ENCODE measurements at regions not wholly inside any gene's neighbourhood (a gene's known extent, or its start where the extent isn't known, plus 50 kb on each side); places are given as distances from the start of the nearest gene placed in this dataset.

- Histone ChIP-seq H3K27ac (no peak overlapping the region), H3K9me3 (peaks cover 0 to 7% (median under 1%) of the 10 kb centered on the region in 4 donors), H3K36me3 (no peaks in the 10 kb centered on the region), H3K27me3 (no peaks in the 10 kb centered on the region), H3K4me1 (no peaks in the 10 kb centered on the region), H3K4me3 (no peak overlapping the region)
- no peak for DNase-seq
- no peak for TF ChIP-seq POLR2A (IDR thresholded peaks at IDR 0.05)
- TF ChIP-seq EP300 (IDR thresholded peaks at IDR 0.05): no peak
- TF ChIP-seq POLR2AphosphoS5 (IDR thresholded peaks at IDR 0.05): no peak
- 54 to 74% methylated on average over 1 of the region's 1 CpG for WGBS, 2 donors
- intact Hi-C loops (cut with DNase I): no loop called here
Measured at GRCh38 chr2:185471441-185471840, 267.2 kb upstream of the FSIP2 start.

- H3K27me3 ChIP-seq: no peaks in the 10 kb centered on the region
Measured at GRCh38 chr2:185472574-185472973, 266.0 kb upstream of the FSIP2 start.

GRCh38 chr2:185473838-185474237, 264.8 kb upstream of the FSIP2 start:
- intact Hi-C loops (cut with DNase I): no loop called here
- H3K9me3 ChIP-seq: no peaks in the 10 kb centered on the region
- WGBS, 2 donors: 93 to 95% methylated on average over 8 of the region's 8 CpGs

More at GRCh38 chr2:185472574-185472973, 266.0 kb upstream of the FSIP2 start:
- Histone ChIP-seq H3K4me1 (no peaks in the 10 kb centered on the region), H3K36me3 (no peaks in the 10 kb centered on the region), H3K4me3 (no peak overlapping the region), H3K9me3 (no peaks in the 10 kb centered on the region), H3K27ac (no peak overlapping the region)
- DNase-seq: no peak
- intact Hi-C loops (cut with DNase I): no loop called here
- WGBS, 2 donors: 85 to 92% methylated on average over 5 of the region's 5 CpGs
- TF ChIP-seq POLR2AphosphoS5 (IDR thresholded peaks at IDR 0.05) (no peak), POLR2A (IDR thresholded peaks at IDR 0.05) (no peak), EP300 (IDR thresholded peaks at IDR 0.05) (no peak), CTCF (IDR thresholded peaks at IDR 0.05) (no peak)

GRCh38 chr2:185475914-185476313, 262.7 kb upstream of the FSIP2 start:
- 55 to 88% methylated on average over 1 of the region's 1 CpG for WGBS, 2 donors
- no peaks in the 10 kb centered on the region for H3K4me1 ChIP-seq
- no peaks in the 10 kb centered on the region for H3K27me3 ChIP-seq
- no peak overlapping the region for H3K4me3 ChIP-seq
- no peak for TF ChIP-seq CTCF (IDR thresholded peaks at IDR 0.05)
- TF ChIP-seq POLR2A (IDR thresholded peaks at IDR 0.05): no peak
- TF ChIP-seq POLR2AphosphoS5 (IDR thresholded peaks at IDR 0.05): no peak
- H3K27ac ChIP-seq: no peak overlapping the region
- no peak for DNase-seq
- no peaks in the 10 kb centered on the region for H3K9me3 ChIP-seq
- H3K36me3 ChIP-seq: no peaks in the 10 kb centered on the region
- intact Hi-C loops (cut with DNase I): no loop called here

More at GRCh38 chr2:185473838-185474237, 264.8 kb upstream of the FSIP2 start:
- Histone ChIP-seq H3K4me1 (no peaks in the 10 kb centered on the region), H3K36me3 (no peaks in the 10 kb centered on the region), H3K27me3 (no peaks in the 10 kb centered on the region), H3K4me3 (no peak overlapping the region), H3K27ac (no peak overlapping the region)
- no peak for DNase-seq
- no peak for TF ChIP-seq POLR2A (IDR thresholded peaks at IDR 0.05)
- no peak for TF ChIP-seq POLR2AphosphoS5 (IDR thresholded peaks at IDR 0.05)
- no peak for TF ChIP-seq CTCF (IDR thresholded peaks at IDR 0.05)
- no peak for TF ChIP-seq EP300 (IDR thresholded peaks at IDR 0.05)

GRCh38 chr2:185477452-185477851, 261.2 kb upstream of the FSIP2 start:
- no peak for TF ChIP-seq CTCF (IDR thresholded peaks at IDR 0.05)
- TF ChIP-seq POLR2AphosphoS5 (IDR thresholded peaks at IDR 0.05): no peak
- TF ChIP-seq POLR2A (IDR thresholded peaks at IDR 0.05): no peak
- no peak for TF ChIP-seq EP300 (IDR thresholded peaks at IDR 0.05)
- WGBS, 2 donors: 81 to 89% methylated on average over 2 of the region's 2 CpGs
- Histone ChIP-seq H3K36me3 (no peaks in the 10 kb centered on the region), H3K9me3 (no peaks in the 10 kb centered on the region), H3K27ac (no peak overlapping the region), H3K4me1 (no peaks in the 10 kb centered on the region), H3K27me3 (no peaks in the 10 kb centered on the region), H3K4me3 (no peak overlapping the region)
- intact Hi-C loops (cut with DNase I): no loop called here
- DNase-seq: no peak
